ENCODE measurements at regions not wholly inside any gene's neighbourhood (a gene's known extent, or its start where the extent isn't known, plus 50 kb on each side); places are given as distances from the start of the nearest gene placed in this dataset.

DNA sequence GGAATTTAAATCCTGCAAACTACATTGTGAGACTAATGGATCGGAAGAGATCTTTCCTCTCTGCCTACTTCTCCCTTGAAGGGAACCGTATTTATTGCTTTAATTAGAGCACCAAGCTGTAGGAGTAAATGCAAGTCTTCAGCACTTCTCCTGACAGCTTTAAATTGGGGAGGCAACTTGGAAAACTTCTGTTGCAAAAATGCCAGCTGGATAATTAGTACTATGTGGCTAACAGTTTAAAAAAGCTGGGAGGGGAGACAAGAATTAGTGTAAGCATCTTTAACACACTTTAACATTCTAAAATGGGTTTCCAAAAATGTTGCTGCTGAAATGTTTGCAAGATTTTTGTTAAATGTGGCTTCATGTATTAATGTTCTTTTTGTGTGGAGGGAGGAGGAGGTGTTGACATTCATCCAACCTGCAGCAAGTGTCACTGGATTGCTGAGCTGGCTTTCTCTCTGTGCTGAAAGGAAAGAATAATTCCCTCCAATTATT lies 108.5 kb downstream of the PCTP start:
- no peak overlapping the region for H3K9ac ChIP-seq (replicated peaks in 1 of 4; ENCODE audit: extremely low read depth in 1 of 4, low read depth in 3 of 4, low read length in 3 of 4)
- H3K9me3 ChIP-seq (ENCODE audit: insufficient read depth in 2 of 2, low read depth in 1 of 2, low read length in 1 of 2) = no peaks in the 10 kb centered on the region
- no peak overlapping the region for H2BK120ac ChIP-seq (replicated peaks; ENCODE audit: low read depth, low read length)
- no peaks in the 10 kb centered on the region for H3K36me3 ChIP-seq (ENCODE audit: control insufficient read depth in 2 of 4, insufficient read depth in 4 of 4, low read length in 3 of 4)
- ChIA-PET CTCF (ENCODE audit: partially characterized antibody) (interaction anchor here (0.7 kb wide), 1 partner anchor 345 kb away, joined by 4 read pairs; no protein-coding TSS in a partner anchor), POLR2A (ENCODE audit: partially characterized antibody) (no interaction called here)
- 0 out of 2 replicates have a peak overlapping the region, but pooled peaks have one; percentile 38 for H2AFZ ChIP-seq (ENCODE audit: low read length)
- no peak overlapping the region for H3K14ac ChIP-seq (ENCODE audit: insufficient read length)
- H3K56ac ChIP-seq (replicated peaks; ENCODE audit: insufficient read length, low read depth, low read length) = no peak overlapping the region
- no peak overlapping the region for H4K8ac ChIP-seq (ENCODE audit: extremely low read depth, insufficient read depth, low read length)
- no peaks in the 10 kb centered on the region for H3K27me3 ChIP-seq (replicated peaks in 1 of 4; ENCODE audit: control insufficient read depth in 3 of 4, extremely low read depth in 1 of 4, insufficient read depth in 3 of 4, low read length in 3 of 4)
- no peak overlapping the region for H3K27ac ChIP-seq (ENCODE audit: low read depth, low read length)
- H3K23me2 ChIP-seq (ENCODE audit: low read depth, low read length) = no peaks in the 10 kb centered on the region
- FAIRE-seq (no peak), DNase-seq (ENCODE audit: low read depth in 1 of 2, low spot score in 2 of 2) (no peak)
- H2BK20ac ChIP-seq (ENCODE audit: low read length) = no peak overlapping the region
- H2BK15ac ChIP-seq (ENCODE audit: low read length) = no peak overlapping the region
- no peaks in the 10 kb centered on the region for H3K4me1 ChIP-seq (replicated peaks in 1 of 4; ENCODE audit: control insufficient read depth in 3 of 4, insufficient read depth in 4 of 4, low read length in 3 of 4)
- H3K4me3 ChIP-seq (ENCODE audit: extremely low read depth in 1 of 4, insufficient read depth in 2 of 4, low read depth in 3 of 4, low read length in 4 of 4) = no peak overlapping the region
- H2BK12ac ChIP-seq (ENCODE audit: low read depth, low read length) = no peak overlapping the region
- WGBS, 2 experiments (ENCODE audit: extremely low coverage in 1 of 2, insufficient coverage in 1 of 2, insufficient read length in 1 of 2, insufficient replicate concordance in 2 of 2, low coverage in 1 of 2, low lambda C conversion rate in 2 of 2, missing lambda C conversion rate in 1 of 2) = 84% methylated on average over 2 of the region's 2 CpGs; no CpG with 5 or more reads in 1 of the 2 experiments
- no peaks in the 10 kb centered on the region for H3K79me1 ChIP-seq (ENCODE audit: low read depth, low read length)
- no peak overlapping the region for H2AK5ac ChIP-seq (ENCODE audit: low read depth, low read length)
- no peak overlapping the region for H4K5ac ChIP-seq (ENCODE audit: insufficient read length, low read depth, low read length)
- H3K23ac ChIP-seq (ENCODE audit: insufficient read length) = no peak overlapping the region
- H4K91ac ChIP-seq (replicated peaks; ENCODE audit: insufficient read length, low read length) = no peak overlapping the region
- H3K79me2 ChIP-seq (ENCODE audit: control insufficient read depth in 1 of 2, insufficient read depth in 2 of 2, low read length in 2 of 2) = no peaks in the 10 kb centered on the region
- no peak overlapping the region for H2BK5ac ChIP-seq (ENCODE audit: low read depth, low read length)
- H3K4ac ChIP-seq (replicated peaks; ENCODE audit: insufficient read length, low read depth, low read length) = no peak overlapping the region
- no peak overlapping the region for H3K18ac ChIP-seq (ENCODE audit: extremely low read depth, low read length)
- no peak overlapping the region for H3K4me2 ChIP-seq (ENCODE audit: insufficient read depth in 1 of 2, low read depth in 2 of 2, low read length in 2 of 2)
- no peaks in the 10 kb centered on the region for H4K20me1 ChIP-seq (replicated peaks in 1 of 2; ENCODE audit: control insufficient read depth in 1 of 2, insufficient read depth in 2 of 2, low read length in 2 of 2)
- no peak for TF ChIP-seq RBBP5 (IDR thresholded peaks at IDR 0.05; ENCODE audit: borderline replicate concordance, low read depth, low read length)
- TF ChIP-seq CTBP2 (IDR thresholded peaks at IDR 0.05; ENCODE audit: borderline replicate concordance, insufficient read depth, insufficient read length, low read length) = no peak
- no peak for TF ChIP-seq KDM1A (IDR thresholded peaks at IDR 0.05; ENCODE audit: borderline replicate concordance, low read length)
- no peak for TF ChIP-seq PHF8 (conservative IDR thresholded peaks at IDR 0.05; ENCODE audit: low read depth, low read length)
- TF ChIP-seq KDM5A (IDR thresholded peaks at IDR 0.05; ENCODE audit: low read length) = no peak
- TF ChIP-seq NANOG (IDR thresholded peaks at IDR 0.05; ENCODE audit: insufficient read depth, low read depth, low read length, poor library complexity, severe bottlenecking) = no peak
- no peak for TF ChIP-seq SP1 (IDR thresholded peaks at IDR 0.05; ENCODE audit: low read depth, low read length)
- TF ChIP-seq, protein P1, sequence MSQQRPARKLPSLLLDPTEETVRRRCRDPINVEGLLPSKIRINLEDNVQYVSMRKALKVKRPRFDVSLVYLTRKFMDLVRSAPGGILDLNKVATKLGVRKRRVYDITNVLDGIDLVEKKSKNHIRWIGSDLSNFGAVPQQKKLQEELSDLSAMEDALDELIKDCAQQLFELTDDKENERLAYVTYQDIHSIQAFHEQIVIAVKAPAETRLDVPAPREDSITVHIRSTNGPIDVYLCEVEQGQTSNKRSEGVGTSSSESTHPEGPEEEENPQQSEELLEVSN (IDR thresholded peaks at IDR 0.05) = no peak
- TF ChIP-seq MAFK (IDR thresholded peaks at IDR 0.05; ENCODE audit: low read depth, low read length) = no peak
- no peak for TF ChIP-seq CHD2 (IDR thresholded peaks at IDR 0.05; ENCODE audit: low read length)
- TF ChIP-seq TEAD4 (IDR thresholded peaks at IDR 0.05; ENCODE audit: low read depth, low read length) = no peak
- no peak for TF ChIP-seq TBP (IDR thresholded peaks at IDR 0.05; ENCODE audit: low read depth, low read length)
- no peak for TF ChIP-seq TAF7 (optimal IDR thresholded peaks at IDR 0.05; ENCODE audit: borderline replicate concordance, low read depth, low read length)
- no peak for TF ChIP-seq EP300 (IDR thresholded peaks at IDR 0.05; ENCODE audit: borderline replicate concordance in 1 of 2, low read depth in 2 of 2, low read length in 2 of 2)
